Stimulated activated CD8-positive, alpha-beta memory T cell treated with anti-CD3 and anti-CD28 coated beads, Interleukin-7, amount 100 ng/mL, for 48 hours (primary cell): ENCODE measurements at regions not wholly inside any gene's neighbourhood (a gene's known extent, or its start where the extent isn't known, plus 50 kb on each side); places are given as distances from the start of the nearest gene placed in this dataset.
"Not testable (repeated sequence)": the region's sequence is repeated elsewhere in the genome, so short reads cannot be mapped to it uniquely, and the experiment has no call there.

Experiments used
- DNase-seq, 2 donors: peaks; one replicate each; pipeline ENCODE4 v3.0.0-alpha.2; 2020; ENCODE audit warnings: low read depth in 1 of 2; ENCODE audit errors: extremely low read depth in 1 of 2

DNA sequence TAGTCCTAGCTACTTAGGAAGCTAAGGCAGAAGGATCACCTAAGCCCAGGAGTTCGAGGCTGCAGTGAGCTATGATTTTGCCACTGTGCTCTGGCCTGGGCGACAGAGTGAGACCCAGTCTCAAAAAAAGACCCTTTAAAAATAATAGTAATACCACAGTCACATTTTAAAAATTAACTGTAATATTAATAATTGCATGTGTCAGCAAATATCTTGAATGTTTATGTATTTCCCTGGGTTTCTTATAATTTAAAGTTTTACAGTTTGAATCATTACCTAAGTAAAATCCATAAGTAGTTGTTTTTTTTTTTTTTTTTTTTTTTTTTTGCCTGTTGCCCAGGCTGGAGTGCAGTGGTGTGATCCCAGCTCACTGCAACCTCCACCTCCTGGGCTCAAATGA is 69.2 kb downstream of the LYZL2 start:
- DNase-seq: no peak

- DNase-seq: no peak
These were observed 70.4 kb downstream of the LYZL2 start for GRCh38 chr10:30559180-30559579.

- DNase-seq: no peak
These were observed 71.1 kb downstream of the LYZL2 start for GRCh38 chr10:30558411-30558810.

DNA sequence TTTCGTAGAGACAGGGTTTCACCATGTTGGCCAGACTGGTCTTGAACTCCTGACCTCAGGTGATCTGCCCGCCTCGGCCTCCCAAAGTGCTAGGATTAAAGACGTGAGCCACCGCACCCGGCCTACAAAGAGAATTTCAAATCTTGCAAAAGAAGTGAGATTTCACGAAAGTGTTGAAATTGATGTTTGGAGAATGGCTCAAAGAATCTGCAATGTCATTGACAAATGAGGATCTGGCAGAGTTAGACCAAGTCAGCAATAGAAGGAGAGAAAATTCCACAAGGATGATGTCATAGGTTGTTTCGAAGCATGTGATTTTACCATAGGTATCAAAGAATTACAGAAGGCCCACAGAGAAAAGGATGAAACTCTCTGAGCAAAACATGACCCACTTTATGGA is 71.7 kb downstream of the LYZL2 start:
- DNase-seq: no peak

DNA sequence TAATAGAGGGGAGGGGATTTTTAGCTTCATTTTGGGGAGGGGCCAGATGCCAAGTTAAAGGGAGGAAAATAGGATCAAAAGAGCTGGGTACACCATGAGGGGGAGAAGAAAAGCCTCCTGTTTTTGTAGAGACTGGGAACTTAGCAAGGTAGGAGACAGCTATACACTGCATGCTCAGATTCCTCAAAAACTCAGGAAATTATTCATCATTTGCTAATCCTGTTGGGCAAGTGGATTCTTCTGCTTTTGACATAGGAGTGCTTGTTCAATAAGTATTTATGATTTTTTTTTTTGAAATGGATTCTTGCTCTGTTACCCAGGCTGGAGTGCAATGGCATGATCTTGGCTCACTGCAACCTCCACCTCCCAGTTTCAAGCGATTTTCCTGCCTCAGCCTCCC is 73.4 kb downstream of the LYZL2 start:
- DNase-seq: no peak

DNA sequence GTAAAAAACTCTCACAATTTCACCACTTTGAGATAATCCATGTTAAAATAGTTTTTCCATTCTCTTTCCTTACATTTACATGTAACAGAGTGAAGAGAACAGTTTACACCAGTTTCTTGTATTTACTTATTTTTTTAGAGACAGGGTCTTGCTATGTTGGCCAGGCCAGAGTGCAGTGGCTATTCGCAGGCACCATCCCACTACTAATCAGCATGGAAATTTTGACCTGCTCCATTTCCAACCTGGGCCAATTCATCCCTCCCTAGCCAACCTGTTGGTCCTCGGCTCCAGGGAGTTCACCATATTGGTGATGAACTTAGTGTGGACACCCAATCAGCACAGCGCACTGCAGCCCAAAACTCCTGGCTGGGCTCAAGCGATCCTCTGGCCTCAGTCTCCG is 74.1 kb downstream of the LYZL2 start:
- DNase-seq: no peak

DNA sequence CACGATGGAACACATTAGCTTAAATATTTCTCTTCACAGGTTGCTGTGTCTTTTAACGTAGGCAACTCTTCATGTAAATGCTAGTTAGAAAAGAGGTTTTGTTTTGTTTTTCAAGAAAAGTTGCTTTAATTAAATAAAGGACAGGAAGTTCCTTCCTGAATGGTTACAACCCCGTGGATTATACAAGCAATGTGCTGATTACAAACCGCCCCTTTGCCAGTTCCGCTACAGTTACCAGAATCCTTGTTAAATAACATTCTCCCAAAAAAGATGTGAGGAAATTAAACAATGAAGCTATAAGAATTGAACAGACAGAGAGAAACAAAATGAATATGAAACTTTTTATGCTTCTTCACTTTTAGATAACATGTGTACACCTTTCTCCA is 75.1 kb downstream of the LYZL2 start:
- no peak for DNase-seq

- DNase-seq: no peak
These were observed 75.7 kb downstream of the LYZL2 start for GRCh38 chr10:30553626-30554439.

DNA sequence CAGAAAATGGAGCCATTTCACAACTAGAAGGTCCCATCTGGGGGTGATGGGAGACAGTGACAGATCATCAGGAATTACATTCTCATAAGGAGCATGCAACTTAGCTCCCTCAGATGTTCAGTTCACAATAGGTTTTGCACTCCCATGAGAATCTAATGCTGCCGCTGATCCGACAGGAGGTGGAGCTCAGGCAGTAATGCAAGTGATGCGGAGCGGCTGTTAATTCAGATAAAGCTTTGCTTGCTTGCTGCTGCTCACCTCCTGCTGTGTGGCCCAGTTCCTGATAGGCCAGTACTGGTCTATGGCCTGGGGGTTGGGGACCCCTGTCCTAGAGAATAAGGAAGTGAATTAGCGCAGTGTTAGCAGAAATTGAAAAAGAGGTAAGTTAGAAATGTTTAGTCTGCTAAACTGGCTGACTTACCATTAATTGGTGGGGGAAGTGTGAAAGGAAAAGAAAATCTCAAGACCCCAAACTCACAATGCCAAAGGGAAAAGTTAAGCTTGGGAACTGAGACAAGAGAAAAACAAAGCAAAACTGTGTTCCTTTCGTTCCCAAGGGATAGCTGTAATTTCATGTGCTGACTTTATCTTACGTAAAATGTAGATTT is 76.4 kb downstream of the LYZL2 start:
- no peak for DNase-seq

DNA sequence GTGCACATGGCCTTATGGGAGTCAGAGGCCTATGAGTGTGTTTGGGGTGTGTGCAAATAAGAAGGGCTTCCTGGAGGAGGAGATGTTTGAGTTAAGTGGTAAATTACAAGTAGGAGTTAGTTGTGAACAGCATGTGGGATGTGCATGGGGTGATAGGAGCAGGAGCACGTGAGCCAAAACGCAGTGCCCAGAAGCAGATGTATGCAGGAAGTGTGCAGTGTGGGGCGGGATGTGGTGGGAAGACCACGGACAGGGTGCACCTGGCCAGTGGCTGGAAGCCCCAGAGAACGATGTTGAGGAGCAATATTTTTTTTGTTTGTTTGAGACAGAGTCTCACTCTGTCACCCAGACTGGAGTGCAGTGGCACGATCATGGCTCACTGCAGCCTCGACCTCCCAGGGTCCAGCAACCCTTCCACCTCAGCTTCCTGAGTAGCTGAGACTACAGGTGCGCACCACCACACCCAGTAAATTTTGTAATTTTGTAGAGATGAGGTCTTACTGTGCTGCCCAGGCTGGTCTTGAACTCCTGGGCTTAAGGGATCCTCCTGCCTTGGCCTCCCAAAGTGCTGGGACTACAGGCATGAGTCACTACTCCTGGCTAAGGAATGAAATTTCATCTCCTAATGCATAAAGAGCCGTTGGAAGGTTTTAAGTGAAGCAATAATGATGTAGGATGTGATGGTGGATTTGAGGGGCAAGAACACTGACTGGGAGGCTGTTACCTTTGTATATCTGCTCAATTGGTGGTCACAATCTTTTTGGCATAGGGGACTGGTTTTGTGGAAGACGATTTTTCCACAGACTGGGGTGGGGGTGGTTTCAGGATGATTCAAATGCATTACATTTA is 78.4 kb downstream of the LYZL2 start:
- no peak for DNase-seq

DNA sequence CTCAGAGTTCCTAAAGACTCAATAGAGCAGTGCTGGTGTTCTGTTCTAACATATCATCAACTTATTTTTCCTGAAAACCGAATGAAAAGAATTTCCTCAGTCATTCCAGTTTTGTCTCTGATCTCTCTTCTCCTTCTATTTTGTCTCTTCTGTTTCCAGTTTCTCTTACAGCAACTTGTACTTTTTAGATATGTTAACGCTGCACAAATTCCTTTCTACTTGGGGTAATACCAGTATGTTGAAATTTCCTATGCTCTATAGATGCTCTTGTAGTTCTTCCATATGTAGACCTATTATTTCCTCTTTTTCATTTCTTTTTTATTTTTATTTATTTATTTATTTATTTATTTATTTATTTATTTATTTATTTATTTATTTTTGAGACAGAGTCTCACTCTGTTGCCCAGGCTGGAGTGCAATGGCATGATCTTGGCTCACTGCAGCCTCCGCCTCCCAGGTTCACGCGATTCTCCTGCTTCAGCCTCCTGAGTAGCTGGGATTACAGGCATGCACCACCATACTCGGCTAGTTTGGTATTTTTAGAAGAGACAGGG is 80.3 kb downstream of the LYZL2 start:
- DNase-seq: not testable (repeated sequence)

DNA sequence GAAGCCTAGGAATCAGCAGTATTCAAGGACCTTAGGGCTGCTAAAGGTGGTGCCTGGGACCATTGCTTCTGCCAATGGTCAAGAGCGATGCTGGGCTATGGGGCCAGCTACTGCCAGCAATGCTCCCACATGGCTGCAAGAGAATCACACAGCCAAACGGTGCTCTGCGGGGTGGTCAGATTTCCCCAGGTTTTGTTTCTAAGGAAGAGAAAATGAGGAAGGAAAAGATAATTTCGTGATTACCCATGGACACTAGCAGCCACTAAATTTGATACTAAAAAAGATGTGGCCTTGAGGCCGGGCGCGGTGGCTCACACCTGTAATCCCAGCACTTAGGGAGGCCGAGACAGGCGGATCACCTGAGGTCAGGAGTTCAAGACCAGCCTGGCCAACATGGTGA is 83.0 kb downstream of the LYZL2 start:
- DNase-seq: no peak

DNA sequence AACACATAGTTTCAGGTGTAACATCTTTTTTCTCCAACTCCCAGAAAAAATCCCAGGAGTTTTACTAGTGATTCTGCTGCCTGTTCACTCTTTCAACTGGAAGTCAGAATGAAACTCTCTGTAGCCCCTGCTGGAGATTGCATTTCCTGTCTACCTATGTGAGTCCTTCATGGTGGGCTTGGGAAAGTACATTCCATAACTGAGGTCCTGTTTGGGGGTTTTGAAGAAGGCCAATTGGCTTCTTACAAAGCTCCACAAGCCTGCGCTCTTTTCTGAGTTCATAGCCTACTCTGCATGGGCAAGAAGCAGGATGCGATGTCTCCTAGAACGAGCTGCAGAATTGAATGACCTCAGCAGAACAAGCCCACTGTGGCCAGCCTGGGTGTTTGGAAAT is 86.7 kb downstream of the LYZL2 start:
- no peak for DNase-seq

- DNase-seq: no peak
These were observed 87.3 kb downstream of the LYZL2 start for GRCh38 chr10:30542001-30542894.

- DNase-seq: no peak
These were observed 89.3 kb downstream of the LYZL2 start for GRCh38 chr10:30540276-30540675.

GRCh38 chr10:30538086-30538485 is 91.5 kb downstream of the LYZL2 start:
- no peak for DNase-seq

- DNase-seq: no peak
These were observed 92.0 kb downstream of the LYZL2 start for GRCh38 chr10:30537586-30537985.

- not testable (repeated sequence) for DNase-seq
These were observed 92.4 kb downstream of the LYZL2 start for GRCh38 chr10:30537158-30537557.

- DNase-seq: no peak
These were observed 93.0 kb downstream of the LYZL2 start for GRCh38 chr10:30536578-30536977.

GRCh38 chr10:30535677-30536076 is 93.9 kb downstream of the LYZL2 start:
- DNase-seq: no peak
